ENCODE measurements at regions not wholly inside any gene's neighbourhood (a gene's known extent, or its start where the extent isn't known, plus 50 kb on each side); places are given as distances from the start of the nearest gene placed in this dataset.
A peak's percentile ranks its signal among the peaks of the same experiment; 100 is the strongest.
"Not testable (repeated sequence)": the region's sequence is repeated elsewhere in the genome, so short reads cannot be mapped to it uniquely, and the experiment has no call there.

GRCh38 chr9:87781331-87781730 lies 55.4 kb downstream of the CTSL start:
- ATAC-seq: no peak

GRCh38 chr9:87783180-87783579 lies 57.3 kb downstream of the CTSL start:
- ATAC-seq: no peak

GRCh38 chr9:87785315-87785970 lies 59.5 kb downstream of the CTSL start:
- ATAC-seq: not testable (repeated sequence)

GRCh38 chr9:87786423-87786822 lies 60.5 kb downstream of the CTSL start:
- no peak for ATAC-seq

GRCh38 chr9:87786876-87787275 lies 61.0 kb downstream of the CTSL start:
- no peak for ATAC-seq

GRCh38 chr9:87787735-87788134 lies 61.8 kb downstream of the CTSL start:
- ATAC-seq: no peak

GRCh38 chr9:87792831-87793288 lies 66.9 kb downstream of the CTSL start:
- peak; percentile 89 to 91 for ATAC-seq

GRCh38 chr9:87793292-87793691 lies 67.4 kb downstream of the CTSL start:
- ATAC-seq: peak; percentile 18 to 38

- no peak for ATAC-seq
These were observed 69.3 kb downstream of the CTSL start for GRCh38 chr9:87795178-87795577.

GRCh38 chr9:87796196-87796595 lies 70.3 kb downstream of the CTSL start:
- ATAC-seq: no peak

GRCh38 chr9:87798261-87798833 lies 72.4 kb downstream of the CTSL start:
- ATAC-seq: no peak

- ATAC-seq: no peak
These were observed 73.6 kb downstream of the CTSL start for GRCh38 chr9:87799503-87799902.

- ATAC-seq: no peak
These were observed 74.5 kb downstream of the CTSL start for GRCh38 chr9:87800456-87800855.

GRCh38 chr9:87801013-87801412 lies 75.1 kb downstream of the CTSL start:
- ATAC-seq: no peak

GRCh38 chr9:87803166-87803565 lies 77.2 kb downstream of the CTSL start:
- no peak for ATAC-seq

- ATAC-seq: no peak
These were observed 77.9 kb downstream of the CTSL start for GRCh38 chr9:87803623-87804345.

GRCh38 chr9:87805259-87805658 lies 77.4 kb upstream of the SPATA31E1 start:
- ATAC-seq: no peak

GRCh38 chr9:87810008-87810407 lies 72.7 kb upstream of the SPATA31E1 start:
- ATAC-seq: no peak

- ATAC-seq: no peak
These were observed 71.9 kb upstream of the SPATA31E1 start for GRCh38 chr9:87810679-87811178.

GRCh38 chr9:87812375-87813118 lies 70.1 kb upstream of the SPATA31E1 start:
- peak; percentile 78 to 80 for ATAC-seq

- ATAC-seq: no peak
These were observed 69.6 kb upstream of the SPATA31E1 start for GRCh38 chr9:87813119-87813463.

- no peak for ATAC-seq
These were observed 66.6 kb upstream of the SPATA31E1 start for GRCh38 chr9:87816036-87816435.

GRCh38 chr9:87818308-87818707 lies 64.4 kb upstream of the SPATA31E1 start:
- ATAC-seq: no peak

All from activated CD4-positive, CD25-positive, alpha-beta regulatory T cell treated with anti-CD3 and anti-CD28 coated beads, Interleukin-2, amount 50 U/mL, for 24 hours (primary cell).